ENCODE measurements at regions not wholly inside any gene's neighbourhood (a gene's known extent, or its start where the extent isn't known, plus 50 kb on each side); places are given as distances from the start of the nearest gene placed in this dataset.
"Not testable (repeated sequence)": the region's sequence is repeated elsewhere in the genome, so short reads cannot be mapped to it uniquely, and the experiment has no call there.

DNA sequence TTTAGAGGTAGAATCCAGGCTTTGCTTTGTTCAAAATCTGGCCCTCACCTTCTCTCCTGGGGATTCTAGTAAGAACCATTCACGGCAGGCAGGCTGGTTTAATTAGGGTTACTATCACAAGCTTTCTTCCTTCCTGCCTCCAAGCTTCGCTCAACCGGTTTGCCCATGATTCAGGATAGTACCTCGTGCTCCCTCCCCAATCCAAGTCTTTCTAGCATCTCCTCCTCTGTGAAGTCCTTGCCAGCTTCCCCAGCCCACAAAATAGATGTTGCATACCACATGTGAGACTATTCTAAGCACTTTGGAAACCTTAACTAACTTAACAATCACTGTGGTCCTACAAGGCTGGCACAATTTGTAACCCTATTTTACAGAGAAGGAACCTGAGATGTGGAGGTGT, 135.1 kb downstream of the SOCS6 start:
- no peak for DNase-seq (ENCODE audit: low spot score)

DNA sequence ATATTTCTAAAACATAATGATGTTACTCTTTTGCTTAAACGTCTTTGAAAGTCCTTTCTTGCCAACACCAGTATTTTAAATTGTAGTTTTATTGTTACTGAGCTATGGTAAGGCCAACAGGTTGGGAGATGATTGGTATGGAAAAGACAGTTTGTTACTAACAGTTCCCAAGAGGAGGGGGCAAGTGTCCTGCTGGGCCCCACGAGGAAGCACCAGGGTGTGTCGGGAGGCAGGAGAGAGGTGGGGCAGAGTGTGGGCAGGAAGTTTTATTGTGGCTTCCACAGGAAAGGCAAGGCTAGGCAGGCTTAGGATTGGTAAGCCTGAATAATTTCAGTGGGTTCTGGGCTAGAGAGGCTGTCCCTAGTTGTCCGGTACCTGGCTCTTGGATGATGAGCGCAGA, 134.3 kb downstream of the SOCS6 start:
- DNase-seq (ENCODE audit: low spot score) = no peak

GRCh38 chr18:70422391-70422965, 133.6 kb downstream of the SOCS6 start:
- no peak for DNase-seq (ENCODE audit: low spot score)

- DNase-seq (ENCODE audit: low spot score) = peak; percentile 59
Observed at GRCh38 chr18:70421471-70422390, 132.9 kb downstream of the SOCS6 start.

GRCh38 chr18:70420146-70420898, 131.5 kb downstream of the SOCS6 start:
- peak; percentile 36 for DNase-seq (ENCODE audit: low spot score)

- peak; percentile 79 for DNase-seq (ENCODE audit: low spot score)
Observed at GRCh38 chr18:70419526-70419925, 130.7 kb downstream of the SOCS6 start.

GRCh38 chr18:70418546-70419311, 129.9 kb downstream of the SOCS6 start:
- DNase-seq (ENCODE audit: low spot score) = peak; percentile 81

DNA sequence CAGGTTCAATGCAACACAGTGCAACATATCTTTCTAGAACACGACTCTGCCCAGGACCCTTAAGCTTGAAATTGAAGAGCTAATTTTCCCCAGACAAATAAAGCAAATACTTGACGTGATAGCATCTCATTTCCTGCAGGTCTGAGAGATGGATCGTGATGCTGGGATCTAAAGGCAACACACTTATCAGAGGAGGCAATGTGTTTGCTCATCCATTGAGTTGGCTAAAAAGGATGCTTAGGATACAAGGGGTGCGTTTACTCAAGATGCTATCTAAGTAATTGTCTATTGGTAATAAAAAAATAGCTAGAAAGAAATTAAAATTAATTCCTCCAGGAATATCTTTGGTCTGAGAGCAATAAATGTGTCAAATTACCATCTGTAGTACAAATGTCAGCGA, 129.0 kb downstream of the SOCS6 start:
- no peak for DNase-seq (ENCODE audit: low spot score)

DNA sequence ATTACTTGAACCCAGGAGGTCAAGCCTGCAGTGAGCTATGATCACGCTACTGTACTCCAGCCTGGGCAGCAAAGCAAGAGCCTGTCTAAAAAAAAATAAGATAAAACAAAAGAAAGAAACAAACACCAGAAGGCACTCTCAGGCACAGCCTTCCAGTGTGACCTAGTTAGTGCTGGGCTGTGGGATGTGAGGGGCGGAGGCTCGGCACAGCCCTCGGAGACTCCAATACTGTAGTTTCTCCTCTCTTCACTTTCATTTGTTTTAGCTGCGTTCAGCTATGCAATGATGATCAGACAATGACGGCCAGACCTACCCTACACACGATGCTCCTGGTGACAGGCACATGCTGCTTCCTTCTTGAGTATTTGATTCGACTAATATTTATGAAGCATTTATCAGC, 127.7 kb downstream of the SOCS6 start:
- no peak for DNase-seq (ENCODE audit: low spot score)

DNA sequence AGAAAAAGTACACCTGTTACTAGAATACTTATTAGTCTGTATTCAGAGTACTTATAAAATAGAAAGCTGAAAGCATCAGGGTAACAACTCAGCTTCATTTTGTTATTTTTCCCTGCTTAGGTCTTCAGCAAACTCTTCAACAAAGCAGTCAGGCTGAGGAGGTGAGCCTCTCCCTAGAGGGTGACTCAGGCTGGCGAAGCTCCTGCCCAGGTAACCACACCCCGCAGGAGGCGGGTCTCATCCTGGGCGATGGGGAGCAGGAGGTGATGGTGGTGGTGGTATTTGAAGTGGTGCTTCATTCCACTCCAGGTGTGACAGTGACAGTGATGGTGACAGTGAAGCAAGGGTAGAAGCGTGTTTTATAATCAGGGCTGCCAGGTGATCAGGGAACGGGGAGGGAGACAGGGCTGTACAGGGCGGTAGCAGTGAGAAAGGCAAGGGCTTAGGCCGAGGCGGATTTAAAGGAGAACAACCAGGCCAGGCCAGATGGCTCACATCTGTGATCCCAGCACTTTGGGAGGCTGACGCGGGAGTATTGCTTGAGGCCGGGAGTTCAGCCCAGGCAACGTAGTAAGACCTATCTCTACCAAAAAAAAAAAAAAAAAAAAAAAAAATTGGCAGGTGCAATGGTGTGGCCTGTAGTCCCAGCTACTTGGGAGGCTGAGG, 127.1 kb downstream of the SOCS6 start:
- DNase-seq (ENCODE audit: low spot score) = no peak

DNA sequence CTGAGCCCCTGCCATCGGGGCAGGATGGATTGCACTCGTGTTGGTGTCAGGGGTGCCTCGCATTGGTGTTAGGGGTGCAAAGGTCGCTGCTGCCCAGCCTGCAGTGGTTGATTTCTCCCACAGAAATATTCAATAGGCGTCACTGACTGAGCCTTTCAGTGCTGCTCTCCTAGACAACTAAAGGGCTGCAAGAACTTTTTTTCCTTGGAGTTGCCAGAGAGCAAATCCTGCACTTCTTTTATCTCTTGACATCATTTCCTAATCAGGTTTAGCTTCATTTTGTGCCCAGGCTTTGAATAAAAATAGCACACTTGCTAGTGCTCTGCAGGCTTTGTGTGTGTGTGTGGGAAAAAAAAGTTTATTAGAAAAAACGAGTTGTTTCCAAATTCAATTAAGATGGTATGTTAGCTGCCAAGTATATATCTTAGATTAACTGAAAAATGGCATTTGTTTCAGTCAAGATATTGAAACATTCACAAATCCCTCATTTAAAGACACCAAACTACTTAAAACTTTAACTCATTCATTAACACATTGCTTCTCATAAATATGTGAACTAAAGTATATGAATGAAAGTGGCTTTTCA, 125.6 kb downstream of the SOCS6 start:
- DNase-seq (ENCODE audit: low spot score) = peak; percentile 23

- DNase-seq (ENCODE audit: low spot score) = no peak
Observed at GRCh38 chr18:70413455-70413854, 124.6 kb downstream of the SOCS6 start.

DNA sequence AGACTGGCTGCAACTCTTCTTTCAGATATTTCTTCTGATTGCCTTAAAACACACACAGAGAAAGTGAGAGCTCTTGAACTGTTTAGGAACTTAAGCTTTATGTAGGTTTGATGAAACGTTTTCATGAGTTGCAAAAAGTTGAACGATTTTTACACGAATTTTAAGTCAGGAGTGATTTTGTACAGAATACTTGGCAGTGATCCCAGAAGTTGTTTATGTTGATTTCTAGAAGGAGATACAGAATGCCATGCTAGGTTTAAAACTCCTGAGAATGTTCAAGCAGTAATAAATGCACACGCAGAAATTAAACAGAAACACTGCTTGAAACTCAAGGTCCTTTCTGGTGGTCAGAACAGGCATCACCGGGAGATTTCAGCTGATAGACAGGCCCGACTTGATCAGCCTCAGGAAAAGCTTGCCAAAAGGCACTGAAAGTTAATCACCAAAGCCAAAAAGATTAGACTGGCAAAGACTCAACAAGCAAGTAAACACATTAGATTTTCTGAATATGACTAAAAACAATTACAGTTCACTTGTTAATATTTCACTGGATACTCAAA, 123.1 kb downstream of the SOCS6 start:
- DNase-seq (ENCODE audit: low spot score) = no peak

DNA sequence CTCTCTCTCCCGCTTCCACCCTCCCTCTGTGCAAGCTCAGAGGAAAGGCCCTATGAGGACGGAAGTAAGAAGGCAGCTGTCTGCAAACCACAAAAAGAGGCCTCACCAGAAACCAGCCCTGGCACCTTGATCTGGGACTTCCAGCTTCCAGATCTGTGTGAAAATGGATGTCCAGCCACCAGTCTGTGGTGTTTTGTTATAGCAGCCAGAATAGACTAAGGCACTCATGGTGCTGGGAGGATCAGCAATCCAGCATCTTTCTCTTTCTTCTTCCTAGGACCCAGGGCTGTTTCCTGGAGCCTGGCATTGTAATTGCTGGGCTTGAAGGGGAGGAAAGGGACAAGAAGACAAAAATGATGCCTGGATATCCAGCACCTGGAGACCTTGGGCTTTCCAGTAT, 122.5 kb downstream of the SOCS6 start:
- no peak for DNase-seq (ENCODE audit: low spot score)

GRCh38 chr18:70405052-70405451, 116.2 kb downstream of the SOCS6 start:
- no peak for DNase-seq (ENCODE audit: low spot score)

GRCh38 chr18:70400476-70400875, 111.6 kb downstream of the SOCS6 start:
- DNase-seq (ENCODE audit: low spot score) = no peak

- no peak for DNase-seq (ENCODE audit: low spot score)
Observed at GRCh38 chr18:70398076-70398475, 109.2 kb downstream of the SOCS6 start.

DNA sequence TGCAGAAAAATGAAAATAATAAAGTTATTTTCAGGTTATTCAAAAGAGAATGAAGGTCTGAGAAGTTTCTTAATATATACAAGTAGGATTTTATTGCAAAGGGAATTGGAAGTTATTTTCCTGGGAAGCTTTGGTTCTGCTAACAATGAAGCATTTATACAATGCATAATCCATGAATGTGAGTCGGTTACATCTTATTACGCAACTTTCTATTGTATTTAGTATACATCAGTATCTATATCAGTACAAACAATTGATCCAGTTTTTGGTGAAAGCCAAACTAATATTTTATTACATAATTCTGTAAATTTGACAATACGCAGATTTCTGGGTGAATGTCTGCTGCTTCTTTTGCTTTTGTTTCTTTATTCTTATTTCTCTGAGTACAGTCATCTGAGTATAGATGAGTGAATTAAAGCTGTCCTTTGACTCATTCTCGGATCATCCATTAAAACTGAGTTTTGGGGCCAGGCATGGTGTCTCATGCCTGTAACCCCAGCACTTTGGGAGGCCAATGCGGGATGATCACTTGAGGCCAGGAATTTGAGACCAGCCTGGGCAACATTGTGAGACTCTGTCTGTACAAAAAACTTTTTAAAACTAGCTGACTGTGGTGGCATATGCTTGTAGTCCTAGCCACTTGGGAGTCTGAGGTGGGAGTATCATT, 108.5 kb downstream of the SOCS6 start:
- no peak for DNase-seq (ENCODE audit: low spot score)

GRCh38 chr18:70395771-70396170, 106.9 kb downstream of the SOCS6 start:
- not testable (repeated sequence) for DNase-seq (ENCODE audit: low spot score)

- DNase-seq (ENCODE audit: low spot score) = no peak
Observed at GRCh38 chr18:70394672-70395071, 105.8 kb downstream of the SOCS6 start.

Measured in umbilical cord (tissue), 1 donor.